HG03025 (cell line): ENCODE measurements at regions not wholly inside any gene's neighbourhood (a gene's known extent, or its start where the extent isn't known, plus 50 kb on each side); places are given as distances from the start of the nearest gene placed in this dataset.

ENCODE experiments used
- ATAC-seq: cut with Tn5 transposase; IDR thresholded peaks from one replicate; pipeline ENCODE4 v1.9.1; 2021; ENCODE audit warnings: mild to moderate bottlenecking, moderate library complexity; ENCODE audit not compliant: unreplicated experiment, low FRiP score

DNA sequence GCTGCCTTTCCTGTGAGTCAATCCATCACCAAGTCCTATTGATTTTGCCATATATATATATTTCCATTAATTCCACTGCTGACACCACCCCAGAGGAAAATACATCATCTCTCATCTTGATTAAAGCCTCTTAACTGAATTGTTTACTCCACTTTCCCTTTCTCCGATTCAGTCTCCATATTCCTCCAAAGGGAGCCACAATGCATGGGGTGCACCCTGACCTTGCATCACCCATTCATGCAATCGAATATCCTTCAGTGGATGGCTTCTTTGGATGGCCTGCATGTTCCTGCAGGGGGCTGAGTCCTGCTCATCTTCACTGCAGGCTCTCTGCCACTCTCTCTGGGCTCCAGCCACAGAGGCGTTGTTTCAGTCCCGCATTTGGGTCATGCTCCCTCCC, 231.0 kb downstream of the SNX18 start:
- no peak for ATAC-seq

DNA sequence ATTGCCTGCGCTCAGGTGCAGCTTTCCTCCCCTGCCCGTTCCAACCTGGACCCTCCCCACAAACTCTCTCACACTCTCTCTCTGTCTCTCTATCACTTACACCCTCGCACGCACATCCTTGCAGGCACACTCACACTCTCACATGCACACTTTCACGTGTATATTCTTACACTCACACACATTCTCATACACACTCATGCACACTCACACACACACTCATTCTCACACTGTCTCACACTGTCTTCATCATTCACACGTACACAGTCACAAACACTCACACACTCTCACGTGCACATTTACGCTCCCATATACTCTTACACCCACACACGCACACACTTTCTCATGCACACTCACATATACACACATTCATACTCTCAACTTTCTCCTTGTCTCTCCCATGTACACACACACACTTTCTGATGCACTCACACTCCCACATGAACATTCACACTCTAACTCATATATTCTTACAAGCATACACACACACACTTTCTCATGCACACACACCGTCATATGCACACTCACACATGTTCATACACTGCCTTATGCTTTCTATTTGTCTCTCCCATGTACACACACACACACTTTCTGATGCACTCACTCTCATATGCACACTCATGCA, 229.3 kb downstream of the SNX18 start:
- no peak for ATAC-seq

DNA sequence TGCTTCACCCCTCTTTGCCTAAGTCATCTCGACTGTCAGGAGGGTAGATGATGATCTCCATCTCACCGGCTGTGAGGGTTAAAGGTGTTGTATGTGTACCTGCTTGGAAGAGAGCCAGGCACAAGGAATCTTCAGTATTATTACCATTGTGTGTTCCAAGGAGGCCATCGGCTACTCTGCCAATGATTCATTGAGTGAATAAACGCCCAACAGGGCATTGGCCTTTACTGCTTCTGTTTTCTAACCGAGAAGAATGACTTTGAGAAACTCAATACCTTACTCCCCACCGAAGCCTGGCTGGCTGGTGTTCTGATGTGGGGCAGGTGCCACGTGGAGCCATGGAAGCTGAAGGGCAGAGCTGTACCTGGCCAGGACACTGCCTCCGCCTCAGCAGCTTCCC, 228.8 kb downstream of the SNX18 start:
- ATAC-seq = no peak

DNA sequence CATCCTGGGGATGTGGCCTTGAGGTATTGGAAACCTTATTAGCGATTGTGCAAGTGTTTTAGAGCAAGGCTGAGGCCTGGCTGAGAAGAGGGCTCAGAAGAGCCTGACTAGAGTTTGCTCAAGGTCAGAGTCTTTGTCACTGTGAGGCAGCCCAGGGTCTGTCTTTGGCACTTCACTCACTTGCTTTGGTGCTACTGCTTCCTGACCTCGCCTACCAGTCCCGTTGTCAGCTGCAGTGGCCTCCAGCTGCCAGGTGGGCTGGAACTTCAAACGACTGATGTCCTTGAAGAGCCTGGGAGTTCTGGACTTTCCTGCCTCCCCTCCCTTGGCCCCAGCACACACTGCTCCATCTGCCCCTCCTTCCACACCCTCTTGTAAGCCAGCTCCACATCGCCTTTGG, 228.0 kb downstream of the SNX18 start:
- no peak for ATAC-seq

DNA sequence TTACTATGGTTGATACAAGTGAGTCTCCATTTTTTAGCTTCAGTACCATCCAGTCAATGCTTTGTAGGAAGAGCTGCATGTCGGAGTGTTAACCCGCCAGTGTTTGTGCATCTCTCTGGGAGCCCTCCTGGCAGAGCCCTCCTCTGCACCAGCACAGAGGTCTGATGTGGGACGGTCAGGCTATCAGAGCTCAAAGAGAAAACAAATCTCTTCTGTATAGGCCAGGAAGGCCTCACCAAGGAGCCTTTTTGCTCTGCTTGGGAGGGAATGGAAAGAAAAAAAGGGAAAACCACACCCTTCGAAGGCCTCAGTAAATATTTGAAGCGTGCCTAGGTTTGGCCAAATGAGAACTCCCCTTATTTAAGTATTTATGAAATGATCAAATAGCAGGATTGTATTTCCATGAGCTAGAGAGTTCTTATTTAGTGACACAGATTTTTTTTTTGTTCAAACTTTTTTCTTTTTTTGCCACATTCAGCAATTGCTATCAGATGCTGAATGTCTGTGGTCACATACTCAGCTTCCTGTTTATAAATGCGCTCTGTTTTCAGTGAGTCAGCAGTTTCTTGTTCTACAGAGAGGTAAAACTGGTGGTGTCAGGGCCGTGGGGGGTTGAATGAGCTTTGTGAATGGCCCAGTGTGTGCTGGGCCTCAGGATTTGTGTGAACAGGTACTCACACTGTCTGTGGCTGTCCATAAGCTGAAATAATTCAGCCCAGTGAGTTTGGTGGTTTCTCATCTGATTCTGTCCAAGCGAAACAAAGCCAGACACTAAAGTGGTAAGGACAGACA, 226.6 kb downstream of the SNX18 start:
- no peak for ATAC-seq

DNA sequence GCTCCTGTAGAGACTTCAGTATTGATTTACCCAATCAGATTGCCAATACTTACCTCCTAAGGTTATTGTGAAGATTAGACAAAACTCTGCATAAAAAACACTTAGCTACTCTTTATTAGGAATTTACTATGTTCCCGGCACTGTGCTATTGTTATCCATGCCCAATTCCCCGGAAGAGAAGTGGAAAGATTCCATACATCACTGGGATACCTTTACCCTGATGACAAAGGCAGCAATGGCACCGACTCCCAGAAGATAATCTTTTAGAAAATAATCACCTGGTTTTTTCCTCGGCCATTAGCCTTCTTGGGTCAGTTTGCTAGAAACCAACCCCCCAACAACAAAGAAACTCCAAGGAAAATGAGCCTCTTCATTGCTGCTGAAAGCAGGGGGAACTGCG, 226.0 kb downstream of the SNX18 start:
- ATAC-seq = no peak

DNA sequence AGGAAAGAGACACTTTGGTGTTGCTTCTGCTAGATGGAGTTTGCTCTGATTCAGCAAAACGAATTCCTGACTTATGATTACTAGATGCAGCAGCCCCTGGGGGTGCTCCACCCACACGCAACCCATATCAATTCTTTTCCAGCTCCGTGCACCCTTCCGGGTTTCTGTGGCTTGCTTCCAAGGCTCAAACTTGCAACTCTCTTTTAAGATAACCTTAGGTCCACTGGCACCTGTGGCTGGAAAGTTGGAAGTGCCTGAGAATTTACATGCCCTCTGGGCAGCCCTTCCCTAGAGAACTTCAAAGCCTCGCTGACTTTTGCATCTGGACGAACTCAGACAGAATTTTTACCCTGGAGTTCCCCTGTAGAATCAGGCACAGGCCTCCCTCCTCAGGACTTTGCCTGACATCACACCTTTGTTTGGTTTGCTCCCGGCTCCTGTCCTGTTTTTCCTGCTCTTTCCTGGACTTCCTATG, 224.9 kb downstream of the SNX18 start:
- no peak for ATAC-seq

DNA sequence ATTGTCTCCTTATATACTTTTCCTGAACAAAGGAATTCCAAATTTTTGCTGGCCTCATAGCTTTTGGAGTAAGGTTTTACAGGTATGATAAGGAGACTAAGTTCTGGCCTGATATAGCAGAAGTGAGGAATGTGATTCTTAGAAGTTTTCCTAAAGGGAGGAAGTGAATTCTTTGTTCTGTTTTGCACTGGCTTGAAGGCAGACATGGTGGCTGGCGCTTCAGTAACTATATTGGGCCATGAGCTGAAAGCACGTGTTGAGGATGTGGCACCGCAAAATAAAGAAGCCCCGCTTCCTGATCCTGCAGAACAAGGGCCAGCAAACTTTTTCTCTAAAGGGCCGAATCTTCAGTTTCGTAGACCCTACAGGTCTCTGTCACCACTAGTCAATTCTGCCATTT, 224.2 kb downstream of the SNX18 start:
- no peak for ATAC-seq

DNA sequence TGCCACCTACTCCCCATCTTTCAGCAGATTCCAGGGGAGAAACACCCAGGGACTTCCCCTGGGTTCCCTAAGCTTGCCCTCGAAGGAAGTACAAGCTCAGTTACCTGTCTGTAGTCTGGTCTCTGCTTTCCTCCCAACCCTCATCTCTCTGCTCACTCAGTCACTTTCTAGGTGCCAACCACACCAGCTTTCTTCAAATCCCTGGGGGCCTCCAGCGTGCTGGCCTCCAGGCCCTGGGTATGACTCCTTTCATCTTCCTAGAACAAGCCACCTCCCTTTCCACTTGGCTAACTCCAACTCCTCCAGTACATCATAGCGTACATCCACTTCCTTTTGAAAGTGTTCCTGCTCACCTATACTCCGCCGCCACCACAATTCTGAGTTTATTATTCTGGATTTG, 222.6 kb downstream of the SNX18 start:
- no peak for ATAC-seq

DNA sequence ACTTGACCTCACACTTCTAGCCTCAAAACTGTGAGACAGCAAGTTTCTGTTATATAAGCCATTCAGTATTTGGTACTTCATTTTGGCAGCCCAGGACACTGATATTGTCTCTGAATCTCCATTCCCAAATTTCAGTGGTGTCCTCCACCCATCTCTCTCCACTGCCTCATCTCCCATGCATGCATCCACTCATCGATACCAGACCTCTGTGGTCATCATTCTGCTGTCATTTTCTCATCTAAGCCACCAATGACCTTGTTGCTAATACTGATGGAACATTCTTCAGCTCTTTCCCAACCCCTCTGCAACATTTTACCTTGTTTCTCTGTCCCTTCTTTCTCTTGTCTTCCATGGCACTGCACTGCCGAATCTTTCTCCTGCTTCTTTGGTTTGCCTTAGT, 221.8 kb downstream of the SNX18 start:
- ATAC-seq = no peak

DNA sequence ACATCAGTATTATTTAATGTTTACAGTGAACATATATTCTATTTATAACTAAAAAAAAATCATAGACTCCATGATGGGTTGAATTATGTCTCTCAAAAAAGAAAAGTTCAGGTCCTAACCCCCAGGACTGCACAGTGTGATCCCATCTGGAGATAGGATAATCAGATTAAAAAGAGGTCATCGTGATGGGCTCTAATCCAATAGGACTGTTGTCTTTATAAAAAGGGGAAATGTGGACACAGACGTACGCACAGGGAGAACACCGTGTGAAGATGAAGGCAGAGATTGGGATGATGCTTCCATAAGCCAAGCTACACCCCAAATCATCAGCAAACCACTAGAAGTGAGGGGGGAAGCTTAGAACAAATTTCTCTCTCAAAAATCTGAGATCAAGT, 221.4 kb downstream of the SNX18 start:
- no peak for ATAC-seq

DNA sequence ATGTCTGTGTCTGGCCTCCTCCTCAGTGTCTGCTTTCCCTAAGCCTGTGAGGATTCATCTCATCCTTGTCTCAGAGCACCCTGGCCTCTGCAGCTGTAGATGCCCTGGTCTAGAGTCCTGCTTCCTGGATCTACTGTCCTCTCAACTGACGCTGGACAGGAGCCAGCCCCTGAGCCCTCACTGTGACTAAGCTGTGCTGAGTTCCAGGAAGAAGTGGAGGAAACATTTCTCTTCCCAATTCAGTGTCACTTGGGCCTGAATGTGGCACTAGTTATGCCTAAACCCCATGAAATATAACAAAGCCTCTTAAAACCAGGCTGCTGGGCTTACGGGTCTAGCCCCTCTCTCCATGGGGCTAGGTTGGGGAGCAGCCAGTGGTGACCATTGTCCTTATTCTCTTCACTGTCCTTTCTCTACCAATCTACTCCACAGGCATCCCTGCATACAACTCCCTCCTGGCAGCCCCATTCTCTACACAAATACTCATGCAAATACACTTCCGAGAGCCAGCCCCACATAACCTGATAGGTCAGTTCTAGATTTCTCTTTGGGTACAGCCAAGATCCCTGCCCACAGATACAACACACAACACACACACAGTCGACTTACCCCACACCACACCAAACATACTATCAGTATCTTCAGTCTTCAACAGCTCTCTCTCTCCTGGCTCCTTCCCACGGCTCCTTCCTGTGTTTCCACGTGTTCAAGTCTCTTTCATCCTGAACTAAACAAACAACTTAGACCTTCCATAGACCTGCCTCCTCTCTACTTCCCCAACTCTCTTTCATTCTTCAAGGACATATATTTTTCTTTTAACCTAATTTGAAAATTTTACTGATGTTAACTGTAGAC, 220.8 kb downstream of the SNX18 start:
- ATAC-seq = no peak

DNA sequence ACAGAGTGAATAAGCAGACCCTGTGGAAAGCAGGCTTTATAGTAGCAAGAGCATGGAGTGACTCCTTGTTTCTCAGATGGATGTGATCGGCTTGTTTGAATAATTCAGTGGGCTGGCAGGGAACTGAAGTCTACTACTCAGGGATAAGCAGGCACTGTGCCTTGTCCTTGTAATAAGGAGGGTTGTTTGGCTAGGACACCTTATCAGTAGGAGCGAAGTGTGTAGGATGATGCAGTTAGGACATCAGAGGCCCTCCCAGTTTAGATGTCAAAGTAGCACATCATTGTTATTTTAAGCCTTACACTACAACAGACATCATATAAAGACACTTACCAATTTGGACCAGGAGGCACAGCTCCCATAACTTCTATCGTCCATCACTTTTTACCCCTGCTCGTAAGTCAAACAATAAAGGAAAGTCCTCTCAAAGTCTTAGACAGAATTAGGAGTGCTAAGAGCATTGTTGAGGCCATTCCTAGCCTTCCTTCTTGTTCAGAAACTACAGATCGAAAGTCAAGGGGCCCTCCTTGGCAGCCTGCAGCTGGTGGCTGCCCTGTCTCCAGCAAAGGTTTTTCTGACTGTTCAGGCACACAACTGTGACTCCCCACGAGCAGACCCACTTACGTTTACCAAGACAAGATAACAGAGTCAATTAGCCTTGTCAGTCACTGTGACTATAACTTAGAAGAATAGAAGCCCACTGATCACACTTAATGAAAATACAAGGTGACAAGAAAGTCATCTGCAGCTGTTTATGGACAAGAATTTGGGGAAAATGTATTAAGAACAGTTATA, 218.6 kb downstream of the SNX18 start:
- ATAC-seq = no peak

DNA sequence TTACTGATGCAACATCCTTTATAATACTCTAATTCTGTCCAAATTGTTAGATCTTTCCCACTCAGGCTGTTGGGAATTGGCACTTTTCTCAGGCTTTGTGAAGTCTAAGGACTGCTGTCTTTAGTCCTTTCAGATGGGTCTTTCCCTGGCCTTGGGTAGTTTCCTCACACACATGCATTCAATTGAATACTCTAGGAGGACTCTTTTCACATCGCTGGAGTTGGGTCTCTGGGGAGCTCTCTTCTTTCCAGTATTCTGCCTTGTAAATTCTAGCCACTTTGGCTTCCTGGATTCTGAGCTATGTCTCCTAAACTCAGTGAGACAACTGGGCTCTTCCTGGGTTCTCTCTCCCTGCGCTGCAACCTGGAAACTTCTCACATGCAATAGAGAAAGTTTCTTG, 215.5 kb downstream of the SNX18 start:
- no peak for ATAC-seq

DNA sequence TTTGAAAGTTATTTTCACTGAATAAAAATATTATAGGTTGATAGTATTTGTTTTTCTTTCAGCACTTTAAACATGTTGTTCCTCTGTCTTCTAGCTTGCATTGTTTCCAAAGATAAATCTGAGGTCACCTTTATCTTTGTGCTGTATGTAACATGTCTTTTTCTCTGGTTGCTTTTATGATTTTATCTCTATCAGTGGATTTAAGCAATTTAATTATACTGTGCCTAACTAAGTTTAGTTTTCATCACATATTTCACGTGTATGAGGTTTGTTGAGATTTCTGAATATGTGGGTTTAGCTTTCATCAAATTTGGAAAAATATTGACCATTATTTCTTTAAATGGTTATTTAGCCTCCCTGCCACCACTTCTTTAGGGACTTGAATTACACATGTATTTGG, 214.5 kb downstream of the SNX18 start:
- ATAC-seq = no peak

DNA sequence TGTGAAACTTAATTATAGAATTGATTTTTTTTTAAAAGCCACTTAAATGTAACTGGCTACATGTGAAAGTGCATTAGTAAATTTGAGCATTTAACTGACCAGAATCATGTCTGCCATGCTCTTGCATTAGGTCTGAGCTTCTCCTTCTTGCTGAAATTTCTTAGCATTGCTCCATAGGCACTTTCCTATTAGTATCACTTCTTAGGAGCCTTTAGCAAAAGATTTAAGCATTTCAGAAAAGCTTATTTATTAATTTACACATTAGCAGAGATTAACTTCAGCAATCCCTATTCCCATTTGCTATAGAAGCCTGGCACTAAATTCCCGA, 211.0 kb downstream of the SNX18 start:
- no peak for ATAC-seq

DNA sequence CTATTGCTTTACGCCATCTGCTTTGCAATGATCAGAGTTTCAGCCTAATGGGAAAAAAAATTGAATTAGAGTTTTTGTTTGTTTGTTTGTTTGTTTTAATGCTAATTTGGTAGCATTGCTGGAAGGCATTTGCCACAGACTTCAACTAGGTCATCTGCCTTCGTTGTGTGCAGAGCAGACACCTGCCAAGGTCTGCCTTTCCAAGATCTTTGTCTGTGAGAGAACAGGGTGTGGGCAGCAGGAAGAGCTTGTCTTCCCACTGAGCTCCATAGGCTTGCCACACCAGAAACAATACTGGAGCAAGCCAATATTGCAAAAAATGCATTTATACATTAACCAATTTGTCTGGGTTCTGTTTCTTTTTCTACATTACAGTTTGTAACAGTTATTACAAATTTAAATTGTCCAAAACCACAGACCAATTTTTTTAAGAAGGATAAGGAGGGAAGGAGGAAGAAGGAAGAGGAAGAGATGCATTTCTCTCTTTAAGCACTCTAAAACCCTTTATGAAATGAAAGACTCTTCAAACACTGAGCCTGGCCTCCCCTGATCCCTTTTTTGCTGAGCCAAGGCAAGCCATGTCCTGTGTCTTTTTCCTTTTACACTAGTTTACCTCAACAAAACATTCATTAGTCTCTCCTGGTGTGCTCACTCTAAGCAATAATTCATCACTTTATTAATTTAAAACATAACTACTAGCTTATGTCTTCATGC, 210.5 kb downstream of the SNX18 start:
- ATAC-seq = no peak

DNA sequence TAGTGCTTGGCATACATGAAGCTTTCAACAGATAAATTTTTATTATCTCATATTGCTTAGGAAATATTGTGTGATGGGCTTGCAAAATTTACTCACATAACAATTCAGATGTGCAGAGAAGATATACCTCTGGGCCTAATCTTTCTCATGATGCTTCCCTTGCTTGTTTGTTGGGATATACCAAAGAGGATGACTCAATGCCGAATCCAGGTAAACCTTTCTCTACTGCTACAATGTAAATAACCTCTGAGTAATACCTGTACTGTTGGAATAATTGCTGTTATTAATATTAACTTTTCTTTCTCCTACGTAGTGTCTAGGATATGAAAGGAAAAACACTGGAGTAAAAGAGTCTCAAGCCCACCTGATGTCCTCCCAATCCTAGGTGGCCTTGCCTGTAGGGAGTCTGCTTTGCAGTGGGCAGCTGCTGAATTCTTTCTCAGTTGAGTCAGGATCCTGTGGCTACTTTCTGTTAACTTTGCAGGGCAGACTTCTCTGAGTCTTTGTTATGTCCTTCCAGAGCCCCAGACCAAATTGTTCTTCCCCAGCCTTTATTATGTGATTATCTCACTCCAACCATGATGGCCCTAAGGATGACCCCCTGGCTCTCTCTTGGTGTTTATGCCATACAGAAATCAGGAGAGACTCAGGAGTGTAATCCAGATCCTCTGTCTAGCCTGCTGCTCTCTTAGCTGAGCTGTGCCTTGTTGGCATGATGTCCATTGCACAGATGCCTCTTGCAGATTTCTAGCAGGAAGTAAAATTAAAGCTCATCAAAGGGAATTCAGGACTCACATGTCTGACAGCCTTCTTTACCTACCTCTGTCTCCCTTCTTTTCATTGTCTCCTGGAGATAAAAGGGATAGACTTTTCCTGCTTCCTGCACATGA, 208.1 kb downstream of the SNX18 start:
- ATAC-seq = no peak

DNA sequence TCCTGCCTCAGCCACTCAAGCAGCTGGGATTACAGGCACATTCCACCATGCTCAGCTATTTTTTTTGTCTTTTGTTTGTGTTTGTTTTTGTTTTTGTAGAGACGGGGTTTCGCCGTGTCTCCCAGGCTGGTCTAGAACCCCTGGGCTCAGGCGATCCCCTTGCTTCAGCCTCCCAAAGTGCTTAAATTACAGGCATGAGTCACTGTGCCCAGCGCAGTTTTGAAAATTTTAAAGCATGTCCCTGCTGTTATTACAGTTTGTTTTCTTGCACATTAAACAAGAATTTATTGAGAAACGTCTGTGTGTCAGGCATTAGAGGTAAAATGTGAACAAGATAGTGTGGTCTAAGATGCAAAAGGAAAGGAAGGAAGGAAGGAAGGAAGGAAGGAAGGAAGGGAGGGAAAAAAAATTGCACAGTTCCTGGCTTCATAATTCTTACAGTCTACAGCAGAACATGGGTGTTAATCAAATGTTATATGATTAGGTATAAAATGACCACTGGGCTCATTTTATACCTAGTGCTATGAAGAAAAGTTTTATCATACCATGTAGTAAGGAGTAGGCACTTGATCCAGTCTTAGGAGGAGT, 205.4 kb downstream of the SNX18 start:
- no peak for ATAC-seq
